GM23338 (cell line): ENCODE measurements at regions not wholly inside any gene's neighbourhood (a gene's known extent, or its start where the extent isn't known, plus 50 kb on each side); places are given as distances from the start of the nearest gene placed in this dataset.

ENCODE experiments used
- CREB1 ChIP-seq: fragments of 250-450 bp; sonication (Bioruptor Pico); IDR thresholded peaks from 2 replicates; pipeline ENCODE4 v1.5.0; 2020; ENCODE audit warnings: low read depth, mild to moderate bottlenecking, moderate library complexity
- POLR2AphosphoS5 ChIP-seq: IDR thresholded peaks from 2 replicates; pipeline ENCODE4 v1.6.1; 2016; ENCODE audit warnings: antibody characterized with exemption, low read depth

DNA sequence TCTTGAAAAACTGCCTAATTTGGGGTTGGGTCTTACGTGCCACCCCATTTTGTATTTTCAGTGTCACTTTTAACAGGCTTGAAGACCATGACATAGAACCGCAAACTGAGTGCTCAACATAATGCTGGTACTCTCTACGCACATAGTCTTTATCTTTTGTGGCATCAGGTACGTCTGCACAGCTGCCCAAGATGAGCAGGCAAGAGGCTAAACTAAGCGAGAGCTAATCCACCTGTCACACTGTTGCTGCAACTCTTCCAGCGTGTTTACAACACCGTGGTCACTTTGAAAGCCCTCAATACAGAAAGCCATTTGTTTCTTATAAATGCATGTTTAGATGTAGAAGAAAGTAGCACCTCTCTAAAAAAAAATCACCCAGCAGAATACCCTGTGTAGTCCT, 270.0 kb upstream of the TCF4 start:
- TF ChIP-seq POLR2AphosphoS5: no peak
- TF ChIP-seq CREB1: no peak
